OCI-LY7 (cell line): ENCODE measurements at regions not wholly inside any gene's neighbourhood (a gene's known extent, or its start where the extent isn't known, plus 50 kb on each side); places are given as distances from the start of the nearest gene placed in this dataset.
A peak's percentile ranks its signal among the peaks of the same experiment; 100 is the strongest.

Experiments
- BruUV-seq: library from RNA; stranded (reverse); fragments of 400-500 nt; replicated peaks from 2 replicates; lab custom pipeline; 2021; lab: Mats Ljungman, UMichigan
- CTCF ChIA-PET: fragments of 300-600 bp; sonication (Branson Sonifier 250); formaldehyde crosslinking; loops from one replicate; lab custom pipeline; 2022; ENCODE audit warnings: antibody characterized with exemption; ENCODE audit not compliant: unreplicated experiment; lab: Charles Lee
- POLR2A ChIA-PET: fragments of 300-600 bp; sonication (Branson Sonifier 250); formaldehyde crosslinking; loops from one replicate; lab custom pipeline; 2022; ENCODE audit warnings: antibody characterized with exemption; lab: Charles Lee
- DNase-seq: peaks from one replicate; pipeline ENCODE4 v3.0.0-alpha.2; 2015; ENCODE audit warnings: low spot score
- H2AFZ ChIP-seq: fragments of 200-600 bp; sonication (generic), shearing (Covaris generic); 2 replicates; pipeline ENCODE4 v1.6.1; 2014; ENCODE audit warnings: mild to moderate bottlenecking, antibody characterized with exemption, low read length, moderate library complexity
- H3K27ac ChIP-seq: fragments of 200-600 bp; sonication (generic); 2 replicates; pipeline ENCODE4 v1.5.1; 2014; ENCODE audit warnings: mixed run types, low read depth, mild to moderate bottlenecking, moderate library complexity, low read length, inconsistent platforms; ENCODE audit not compliant: poor library complexity, severe bottlenecking
- H3K36me3 ChIP-seq: fragments of 200-600 bp; sonication (generic); 2 replicates; pipeline ENCODE4 v1.6.1; 2014; ENCODE audit warnings: mild to moderate bottlenecking, antibody characterized with exemption, low read length, moderate library complexity, mixed read lengths; ENCODE audit not compliant: insufficient read depth
- H3K4me1 ChIP-seq: fragments of 200-600 bp; sonication (generic); 2 replicates; pipeline ENCODE4 v1.5.1; 2014; ENCODE audit warnings: mild to moderate bottlenecking, low read length; ENCODE audit not compliant: insufficient read depth, poor library complexity, severe bottlenecking
- H3K4me2 ChIP-seq: fragments of 200-600 bp; sonication (generic); 2 replicates; pipeline ENCODE4 v1.6.1; 2014; ENCODE audit warnings: mild to moderate bottlenecking, low read length
- H3K4me3 ChIP-seq: fragments of 200-600 bp; sonication (generic); 2 replicates; pipeline ENCODE4 v1.5.1; 2014; ENCODE audit warnings: mild to moderate bottlenecking, low read depth, low read length; ENCODE audit not compliant: poor library complexity, severe bottlenecking
- H3K79me2 ChIP-seq: fragments of 200-600 bp; sonication (generic); 2 replicates; pipeline ENCODE4 v1.6.1; 2016; ENCODE audit warnings: low read depth, mild to moderate bottlenecking, low read length, moderate library complexity, mixed read lengths; ENCODE audit not compliant: insufficient read depth
- H3K9me2 ChIP-seq: fragments of 200-600 bp; sonication (generic); 2 replicates; pipeline ENCODE4 v1.6.1; 2016; ENCODE audit warnings: mild to moderate bottlenecking, low read length, mixed read lengths; ENCODE audit not compliant: insufficient read depth
- H3K9me3 ChIP-seq: fragments of 200-600 bp; sonication (generic); 2 replicates; pipeline ENCODE4 v1.6.1; 2014; ENCODE audit warnings: mild to moderate bottlenecking, mixed run types, low read length, mixed read lengths
- H4K20me1 ChIP-seq: fragments of 200-600 bp; sonication (generic); 2 replicates; pipeline ENCODE4 v1.6.1; 2014; ENCODE audit warnings: mild to moderate bottlenecking, antibody characterized with exemption, low read length, moderate library complexity, mixed read lengths; ENCODE audit not compliant: insufficient read depth
- EZH2phosphoT487 ChIP-seq: fragments of 200-600 bp; sonication (generic); IDR thresholded peaks from 2 replicates; pipeline ENCODE4 v1.6.1; 2018; ENCODE audit warnings: low read depth, borderline replicate concordance, mild to moderate bottlenecking, mixed run types, antibody characterized with exemption, low read length, moderate library complexity, mixed read lengths
- intact Hi-C: fragments of 100-400 bp; cut with micrococcal nuclease; formaldehyde crosslinking; loops from one replicate; pipeline ENCODE4 v1.10.0; 2022; ENCODE audit not compliant: unreplicated experiment
- TF ChIP-seq, protein P1 (sequence below): fragments of 200-600 bp; sonication (generic); conservative IDR thresholded peaks from 2 replicates; pipeline ENCODE4 v1.5.1; 2014; ENCODE audit warnings: mild to moderate bottlenecking, antibody characterized with exemption, low read length, moderate library complexity, mixed read lengths

DNA sequence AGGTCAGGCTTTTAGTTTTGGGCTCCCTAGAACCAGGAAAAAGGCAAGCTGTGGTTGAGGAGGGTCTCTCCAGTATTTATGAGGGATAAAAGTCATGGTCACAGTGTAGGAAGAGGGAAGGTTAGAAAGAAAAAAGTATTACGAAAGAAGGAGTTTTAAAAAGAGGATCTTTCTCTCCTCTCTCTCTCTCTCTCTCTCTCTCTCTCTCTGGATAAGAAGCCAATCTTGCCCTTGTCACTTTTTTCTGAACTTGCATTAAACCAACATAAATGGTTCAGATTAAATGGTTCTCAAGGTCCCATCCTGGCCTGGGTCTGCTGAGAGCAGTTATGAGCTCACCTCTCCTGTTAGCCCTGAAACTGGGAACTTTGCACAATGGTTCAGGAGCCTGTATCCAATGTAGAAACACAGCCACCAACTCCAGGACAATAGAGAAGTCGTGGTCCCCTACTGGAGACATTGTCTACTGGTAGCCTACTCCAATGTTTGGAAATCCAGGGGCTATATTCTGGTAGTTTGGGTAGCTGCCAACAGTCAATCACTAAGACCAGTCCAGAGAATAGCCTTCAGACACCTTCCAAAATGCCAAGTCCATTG is 131.9 kb downstream of the DAD1 start:
- Histone ChIP-seq H3K27ac (no peak overlapping the region), H3K4me3 (no peak overlapping the region), H2AFZ (no peak overlapping the region), H3K79me2 (no peaks in the 10 kb centered on the region), H3K36me3 (no peaks in the 10 kb centered on the region), H3K4me1 (peaks cover 82% of the 10 kb centered on the region), H3K9me3 (no peaks in the 10 kb centered on the region), H3K4me2 (no peak overlapping the region), H3K9me2 (no peaks in the 10 kb centered on the region), H4K20me1 (no peaks in the 10 kb centered on the region)
- BruUV-seq, result no TSS peak
- POLR2A ChIA-PET, result interaction anchor here (0.6 to 13.7 kb wide), 8 partner anchors 9 to 75 kb away, joined by 3 to 205 read pairs (median 4); no protein-coding TSS in a partner anchor
- intact Hi-C loops, result no loop called here
- CTCF ChIA-PET, result interaction anchor here (0.8 kb wide), 1 partner anchor 11 kb away, joined by 3 read pairs; no protein-coding TSS in a partner anchor
- no peak for DNase-seq
- no peak for TF ChIP-seq EZH2phosphoT487
- TF ChIP-seq, protein P1, sequence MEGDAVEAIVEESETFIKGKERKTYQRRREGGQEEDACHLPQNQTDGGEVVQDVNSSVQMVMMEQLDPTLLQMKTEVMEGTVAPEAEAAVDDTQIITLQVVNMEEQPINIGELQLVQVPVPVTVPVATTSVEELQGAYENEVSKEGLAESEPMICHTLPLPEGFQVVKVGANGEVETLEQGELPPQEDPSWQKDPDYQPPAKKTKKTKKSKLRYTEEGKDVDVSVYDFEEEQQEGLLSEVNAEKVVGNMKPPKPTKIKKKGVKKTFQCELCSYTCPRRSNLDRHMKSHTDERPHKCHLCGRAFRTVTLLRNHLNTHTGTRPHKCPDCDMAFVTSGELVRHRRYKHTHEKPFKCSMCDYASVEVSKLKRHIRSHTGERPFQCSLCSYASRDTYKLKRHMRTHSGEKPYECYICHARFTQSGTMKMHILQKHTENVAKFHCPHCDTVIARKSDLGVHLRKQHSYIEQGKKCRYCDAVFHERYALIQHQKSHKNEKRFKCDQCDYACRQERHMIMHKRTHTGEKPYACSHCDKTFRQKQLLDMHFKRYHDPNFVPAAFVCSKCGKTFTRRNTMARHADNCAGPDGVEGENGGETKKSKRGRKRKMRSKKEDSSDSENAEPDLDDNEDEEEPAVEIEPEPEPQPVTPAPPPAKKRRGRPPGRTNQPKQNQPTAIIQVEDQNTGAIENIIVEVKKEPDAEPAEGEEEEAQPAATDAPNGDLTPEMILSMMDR, result no peak

DNA sequence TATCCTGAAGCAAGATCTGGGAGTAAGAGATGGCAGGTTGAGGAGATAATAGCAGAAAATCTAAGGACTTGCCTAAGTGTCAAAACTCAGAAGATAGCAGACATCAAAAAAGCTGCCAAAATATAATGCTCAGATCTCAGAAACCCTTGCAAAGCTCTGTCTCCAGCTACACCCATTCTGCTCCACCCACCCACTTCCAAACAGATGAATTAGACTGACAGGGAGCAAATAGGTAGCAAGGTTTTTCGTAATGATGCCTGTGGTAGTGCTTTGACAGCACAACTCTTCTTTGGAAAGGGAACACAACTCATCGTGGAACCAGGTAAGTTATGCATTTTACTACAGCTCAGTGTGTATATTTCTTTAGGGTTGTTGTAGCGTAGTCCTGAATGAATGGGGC is 132.6 kb downstream of the DAD1 start:
- Histone ChIP-seq H3K9me3 (no peaks in the 10 kb centered on the region), H2AFZ (peak overlapping the region; percentile 13; the same call in 1 of the 2 replicates), H3K4me2 (0 out of 2 replicates have a peak overlapping the region, but pooled peaks have one; percentile 2), H3K27ac (no peak overlapping the region), H3K79me2 (no peaks in the 10 kb centered on the region), H3K4me3 (no peak overlapping the region), H4K20me1 (no peaks in the 10 kb centered on the region), H3K9me2 (no peaks in the 10 kb centered on the region), H3K36me3 (no peaks in the 10 kb centered on the region), H3K4me1 (peaks cover 79% of the 10 kb centered on the region)
- BruUV-seq, result no TSS peak
- TF ChIP-seq EZH2phosphoT487, result no peak
- TF ChIP-seq, protein P1, result no peak
- intact Hi-C loops, result no loop called here
- DNase-seq, result no peak
- POLR2A ChIA-PET, result interaction anchor here (0.8 to 13.7 kb wide), 5 partner anchors 9 to 34 kb away, joined by 3 to 205 read pairs (median 3); no protein-coding TSS in a partner anchor
- CTCF ChIA-PET, result interaction anchor here (0.8 kb wide), 1 partner anchor 10 kb away, joined by 3 read pairs; no protein-coding TSS in a partner anchor

DNA sequence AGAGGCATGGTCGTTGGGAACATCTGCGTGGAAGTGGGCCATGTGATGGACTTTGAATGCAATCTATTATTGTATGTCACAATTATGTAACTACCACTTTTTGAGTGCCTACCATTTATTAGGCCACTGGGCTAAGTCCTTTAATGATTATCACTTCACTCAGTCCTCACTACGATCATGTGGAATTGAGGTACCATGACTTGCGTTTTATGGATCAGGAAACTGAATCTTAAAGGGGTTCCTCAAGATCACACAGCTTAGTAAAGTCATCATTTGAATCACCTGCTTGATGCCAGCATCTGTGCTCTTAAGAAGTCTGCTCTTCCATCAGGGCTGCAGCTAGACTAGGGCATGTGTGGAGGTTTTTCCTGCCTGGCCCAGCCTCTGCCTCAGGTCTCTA is 136.7 kb downstream of the DAD1 start:
- no peak for DNase-seq
- BruUV-seq, result no TSS peak
- intact Hi-C loops, result no loop called here
- Histone ChIP-seq H3K4me1 (peaks cover 65% of the 10 kb centered on the region), H2AFZ (no peak overlapping the region; the same call in 1 of the 2 replicates), H3K36me3 (no peaks in the 10 kb centered on the region), H3K4me3 (no peak overlapping the region), H3K4me2 (no peak overlapping the region), H4K20me1 (no peaks in the 10 kb centered on the region), H3K9me2 (no peaks in the 10 kb centered on the region), H3K79me2 (no peaks in the 10 kb centered on the region), H3K9me3 (no peaks in the 10 kb centered on the region), H3K27ac (no peak overlapping the region)
- ChIA-PET POLR2A (interaction anchor here (0.8 to 13.7 kb wide), 12 partner anchors 12 to 80 kb away, joined by 3 to 205 read pairs (median 5); no protein-coding TSS in a partner anchor), CTCF (interaction anchor here (0.6 to 2.8 kb wide), 2 partner anchors 19 to 359 kb away, joined by 3 to 10 read pairs; no protein-coding TSS in a partner anchor)
- TF ChIP-seq, protein P1, result no peak
- TF ChIP-seq EZH2phosphoT487, result no peak
